ENCODE measurements at regions not wholly inside any gene's neighbourhood (a gene's known extent, or its start where the extent isn't known, plus 50 kb on each side); places are given as distances from the start of the nearest gene placed in this dataset.

DNA sequence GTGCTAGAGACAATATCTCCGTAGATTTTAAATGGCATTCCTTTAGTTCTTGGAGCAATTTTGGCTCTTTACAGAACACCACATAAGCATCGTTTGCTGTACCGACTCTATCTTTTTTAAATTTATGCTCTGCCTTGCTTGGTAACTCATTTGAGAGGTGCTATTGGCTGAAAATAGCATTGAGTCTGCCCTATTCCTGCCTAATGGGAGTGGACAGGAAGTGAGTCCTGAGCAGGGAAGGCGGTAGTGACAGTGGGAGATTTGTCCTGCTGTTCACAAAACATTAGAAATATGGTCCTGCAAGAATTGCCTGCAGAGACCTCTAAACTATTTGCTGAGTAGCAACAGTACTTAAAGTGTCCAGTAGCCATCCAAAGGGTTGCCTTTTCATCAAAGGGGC, 115.2 kb upstream of the IFNE start:
- no peak for DNase-seq (ENCODE audit: low spot score)
- H3K4me2 ChIP-seq = no peak overlapping the region
- no peak overlapping the region for H3K4me3 Mint-ChIP-seq
- no peaks in the 10 kb centered on the region for H3K36me3 Mint-ChIP-seq
- H3K27ac ChIP-seq = no peak overlapping the region
- no peaks in the 10 kb centered on the region for H3K36me3 ChIP-seq
- H3K4me1 ChIP-seq = peaks cover 5% of the 10 kb centered on the region
- H3K79me2 ChIP-seq (ENCODE audit: low read depth) = no peaks in the 10 kb centered on the region
- no peak overlapping the region for H3K27ac Mint-ChIP-seq
- no peaks in the 10 kb centered on the region for H3K9me3 Mint-ChIP-seq
- H3K9me3 ChIP-seq (ENCODE audit: low read depth) = no peaks in the 10 kb centered on the region
- H3K9ac ChIP-seq = no peak overlapping the region
- H2AFZ ChIP-seq (replicated peaks) = no peak overlapping the region
- peaks cover 13% of the 10 kb centered on the region for H3K4me1 Mint-ChIP-seq
- H3K27me3 Mint-ChIP-seq (ENCODE audit: insufficient read depth, low read depth) = no peaks in the 10 kb centered on the region
- H3K27me3 ChIP-seq = no peaks in the 10 kb centered on the region
- H3K4me3 ChIP-seq = no peak overlapping the region
- no peaks in the 10 kb centered on the region for H4K20me1 ChIP-seq (ENCODE audit: low read depth)
- TF ChIP-seq EZH2phosphoT487 (IDR thresholded peaks at IDR 0.05) (no peak), EZH2 (IDR thresholded peaks at IDR 0.05) (no peak)
- TF ChIP-seq, protein P1, sequence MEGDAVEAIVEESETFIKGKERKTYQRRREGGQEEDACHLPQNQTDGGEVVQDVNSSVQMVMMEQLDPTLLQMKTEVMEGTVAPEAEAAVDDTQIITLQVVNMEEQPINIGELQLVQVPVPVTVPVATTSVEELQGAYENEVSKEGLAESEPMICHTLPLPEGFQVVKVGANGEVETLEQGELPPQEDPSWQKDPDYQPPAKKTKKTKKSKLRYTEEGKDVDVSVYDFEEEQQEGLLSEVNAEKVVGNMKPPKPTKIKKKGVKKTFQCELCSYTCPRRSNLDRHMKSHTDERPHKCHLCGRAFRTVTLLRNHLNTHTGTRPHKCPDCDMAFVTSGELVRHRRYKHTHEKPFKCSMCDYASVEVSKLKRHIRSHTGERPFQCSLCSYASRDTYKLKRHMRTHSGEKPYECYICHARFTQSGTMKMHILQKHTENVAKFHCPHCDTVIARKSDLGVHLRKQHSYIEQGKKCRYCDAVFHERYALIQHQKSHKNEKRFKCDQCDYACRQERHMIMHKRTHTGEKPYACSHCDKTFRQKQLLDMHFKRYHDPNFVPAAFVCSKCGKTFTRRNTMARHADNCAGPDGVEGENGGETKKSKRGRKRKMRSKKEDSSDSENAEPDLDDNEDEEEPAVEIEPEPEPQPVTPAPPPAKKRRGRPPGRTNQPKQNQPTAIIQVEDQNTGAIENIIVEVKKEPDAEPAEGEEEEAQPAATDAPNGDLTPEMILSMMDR (IDR thresholded peaks at IDR 0.05) = no peak
- no peaks in the 10 kb centered on the region for H3F3A ChIP-seq (ENCODE audit: low read depth)

DNA sequence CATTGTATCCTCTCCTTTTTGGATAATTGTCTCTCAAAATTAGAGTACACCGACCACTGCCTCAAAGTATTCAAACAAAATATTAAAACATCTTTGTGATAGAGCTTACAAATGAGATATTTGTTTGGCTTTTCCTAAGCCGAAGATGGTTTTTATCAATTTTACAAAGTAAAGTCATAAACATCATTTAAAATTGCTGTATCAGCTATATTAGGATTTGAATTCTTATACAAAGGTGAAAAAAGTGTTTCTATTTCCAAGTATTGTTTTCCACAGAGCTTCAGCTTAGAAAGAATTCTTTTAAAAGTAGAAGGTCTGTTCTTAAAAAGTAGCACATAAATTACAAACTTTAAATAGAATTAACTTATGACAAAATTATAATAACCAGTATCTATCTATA, 116.6 kb upstream of the IFNE start:
- H3K36me3 Mint-ChIP-seq = no peaks in the 10 kb centered on the region
- H2AFZ ChIP-seq (replicated peaks) = no peak overlapping the region
- H3K27ac Mint-ChIP-seq = no peak overlapping the region
- no peaks in the 10 kb centered on the region for H4K20me1 ChIP-seq (ENCODE audit: low read depth)
- H3K27me3 ChIP-seq = no peaks in the 10 kb centered on the region
- H3K79me2 ChIP-seq (ENCODE audit: low read depth) = no peaks in the 10 kb centered on the region
- no peak overlapping the region for H3K4me3 Mint-ChIP-seq
- no peaks in the 10 kb centered on the region for H3K4me1 ChIP-seq
- DNase-seq (ENCODE audit: low spot score) = no peak
- no peak overlapping the region for H3K4me3 ChIP-seq
- TF ChIP-seq EZH2 (IDR thresholded peaks at IDR 0.05) (no peak), EZH2phosphoT487 (IDR thresholded peaks at IDR 0.05) (no peak)
- TF ChIP-seq, protein P1 (IDR thresholded peaks at IDR 0.05) = no peak
- no peak overlapping the region for H3K9ac ChIP-seq
- peaks cover 4% of the 10 kb centered on the region for H3K4me1 Mint-ChIP-seq
- no peak overlapping the region for H3K4me2 ChIP-seq
- no peaks in the 10 kb centered on the region for H3K36me3 ChIP-seq
- H3K9me3 Mint-ChIP-seq = no peaks in the 10 kb centered on the region
- H3K27ac ChIP-seq = no peak overlapping the region
- H3K27me3 Mint-ChIP-seq (ENCODE audit: insufficient read depth, low read depth) = no peaks in the 10 kb centered on the region
- no peaks in the 10 kb centered on the region for H3F3A ChIP-seq (ENCODE audit: low read depth)
- H3K9me3 ChIP-seq (ENCODE audit: low read depth) = no peaks in the 10 kb centered on the region

DNA sequence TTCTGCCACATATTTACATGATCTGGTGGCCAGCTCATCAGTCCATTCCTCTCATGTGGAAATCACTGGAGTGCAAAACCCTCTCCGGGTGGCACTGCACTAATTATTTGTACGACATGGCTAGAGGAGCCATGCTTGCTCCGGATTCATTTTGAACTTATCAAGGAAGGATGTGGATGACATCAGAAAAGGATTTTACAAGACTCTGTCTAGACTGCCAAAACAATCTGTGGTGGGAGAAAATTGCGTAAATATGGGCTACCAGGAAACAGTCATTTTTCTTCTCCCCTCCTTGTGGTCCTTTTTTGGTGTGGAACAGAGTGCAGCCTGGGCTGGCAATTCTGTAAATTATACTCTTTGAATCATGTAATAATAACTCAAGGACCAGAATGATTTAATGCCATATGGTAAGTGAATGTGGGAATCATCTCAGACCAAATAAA, 123.4 kb upstream of the IFNE start:
- TF ChIP-seq EZH2phosphoT487 (IDR thresholded peaks at IDR 0.05) = no peak
- TF ChIP-seq, protein P1 (IDR thresholded peaks at IDR 0.05) = no peak
- no peak for TF ChIP-seq EZH2 (IDR thresholded peaks at IDR 0.05)
- no peak for DNase-seq (ENCODE audit: low spot score)
- Histone ChIP-seq H3K9ac (no peak overlapping the region), H3K36me3 (no peaks in the 10 kb centered on the region), H3K4me2 (no peak overlapping the region), H2AFZ (replicated peaks) (no peak overlapping the region), H3K9me3 (ENCODE audit: low read depth) (no peaks in the 10 kb centered on the region), H3F3A (ENCODE audit: low read depth) (no peaks in the 10 kb centered on the region), H3K4me1 (no peaks in the 10 kb centered on the region), H3K79me2 (ENCODE audit: low read depth) (no peaks in the 10 kb centered on the region), H3K27me3 (no peaks in the 10 kb centered on the region), H4K20me1 (ENCODE audit: low read depth) (no peaks in the 10 kb centered on the region), H3K4me3 (no peak overlapping the region), H3K27ac (no peak overlapping the region)
- Mint-ChIP-seq H3K4me1 (peaks cover 4% of the 10 kb centered on the region), H3K27ac (no peak overlapping the region), H3K4me3 (no peak overlapping the region), H3K9me3 (no peaks in the 10 kb centered on the region), H3K36me3 (no peaks in the 10 kb centered on the region), H3K27me3 (ENCODE audit: insufficient read depth, low read depth) (peaks cover 3% of the 10 kb centered on the region)
